Heart left ventricle (tissue), 16 donors: ENCODE measurements at regions not wholly inside any gene's neighbourhood (a gene's known extent, or its start where the extent isn't known, plus 50 kb on each side); places are given as distances from the start of the nearest gene placed in this dataset.

Source experiments
- ATAC-seq, 4 donors: fragments of 200-7000 bp; cut with Tn5 transposase; one replicate each; pipeline ENCODE4 v1.9.1; 2020 to 2022; ENCODE audit warnings: moderate library complexity in 4 of 4, mild to moderate bottlenecking in 3 of 4, moderate number of reproducible peaks in 1 of 4
- DNase-seq, 5 donors: peaks; one replicate each; pipeline ENCODE4 v3.0.0-alpha.2; 2020
- H3K27ac ChIP-seq, 12 donors: fragments of 200-600 bp; sonication (generic) in 4 of 12; one replicate each; pipeline versions ENCODE4 v1.5.0 to v1.8.0; 2016 to 2022; ENCODE audit warnings: mild to moderate bottlenecking in 2 of 12
- H3K27me3 ChIP-seq, 9 donors: fragments of 200-600 bp; sonication (generic) in 2 of 9; one replicate each; pipeline versions ENCODE4 v1.5.1 to v1.8.0; 2016 to 2022; ENCODE audit warnings: mild to moderate bottlenecking in 3 of 9
- H3K36me3 ChIP-seq, 9 donors: fragments of 200-600 bp; sonication (generic) in 2 of 9; one replicate each; pipeline versions ENCODE4 v1.5.0 to v1.8.0; 2018 to 2022; ENCODE audit warnings: mild to moderate bottlenecking in 2 of 9
- H3K4me1 ChIP-seq, 12 donors: fragments of 200-600 bp; sonication (generic) in 4 of 12; one replicate each; pipeline versions ENCODE4 v1.5.0 to v1.8.0; 2016 to 2022; ENCODE audit warnings: mild to moderate bottlenecking in 3 of 12
- H3K4me3 ChIP-seq, 12 donors: fragments of 200-600 bp; sonication (generic) in 4 of 12; one replicate each; pipeline versions ENCODE4 v1.5.0 to v1.8.0; 2017 to 2022; ENCODE audit warnings: mild to moderate bottlenecking in 9 of 12, moderate library complexity in 4 of 12
- H3K9me3 ChIP-seq, 12 donors: fragments of 200-600 bp; sonication (generic) in 4 of 12; one replicate each; pipeline versions ENCODE4 v1.5.0 to v1.8.0; 2016 to 2022; ENCODE audit warnings: mild to moderate bottlenecking in 1 of 12
- POLR2A ChIP-seq, 2 donors: fragments of 450-650 bp; IDR thresholded peaks; one replicate each; pipeline ENCODE4 v1.6.1; 2017; ENCODE audit warnings: antibody characterized with exemption in 2 of 2, mild to moderate bottlenecking in 2 of 2, moderate library complexity in 2 of 2
- WGBS, 4 donors: extraction: QIAGEN DNeasy Blood & Tissue Kit in 2 of 4; methylation state at CpG; one replicate each; pipeline versions ENCODE4 v1.1.5 to v1.1.7; 2013 to 2018; 5-methylcytosine and 5-hydroxymethylcytosine counted together
- intact Hi-C, 10 donors: fragments of 100-400 bp; cut with DNase I; formaldehyde crosslinking; loops; one replicate each; pipeline versions ENCODE4 v1.11.1 to v1.14.2; 2022
- TF ChIP-seq, protein P1 (sequence below), 12 donors: fragments of 200-600 bp; sonication (generic) in 4 of 12; IDR thresholded peaks; one replicate each; pipeline versions ENCODE4 v1.5.0 to v1.8.0; 2018 to 2022; ENCODE audit warnings: antibody characterized with exemption in 12 of 12, mild to moderate bottlenecking in 5 of 12
- donor health status: ischemic (EF 13 %, LVEDD 7.1; RV severe dilation, severe dysfunction).
- donor health status: healthy with polysubstance abuse.
- donor health status: DM: no; HTN: yes; CAD: no.
- donor health status: DM: no; HTN: no; CAD: no.
- donor health status: ischemic (EF 25% LVEDD 6.9; RV normal size, moderate dysfunction).
- donor health status: ischemic (EF 25% LVEDD 5.7; RV mildly dilated, moderate dysfunction).
- donor health status: healthy.
- donor health status: DM: yes; HTN: yes; CAD: no.
- donor health status: ischemic (EF 35%, LVEDD 5.7; RV mildly dilated, moderate dysfunction).
- donor health status: nonischemic (EF 11% LVEDD 7.7; RV severe dilation, severe dysfunction).
- donor health status: DM: yes; HTN: yes; CAD: no.
- donor health status: PGD.
- donor health status: ischemic (EF 29% LVEDD 5.4; RV normal size, mild dysfunction).
- donor health status: nonischemic (EF 23%, LVEDD 6.1; RV moderate dilation, normal function).

DNA sequence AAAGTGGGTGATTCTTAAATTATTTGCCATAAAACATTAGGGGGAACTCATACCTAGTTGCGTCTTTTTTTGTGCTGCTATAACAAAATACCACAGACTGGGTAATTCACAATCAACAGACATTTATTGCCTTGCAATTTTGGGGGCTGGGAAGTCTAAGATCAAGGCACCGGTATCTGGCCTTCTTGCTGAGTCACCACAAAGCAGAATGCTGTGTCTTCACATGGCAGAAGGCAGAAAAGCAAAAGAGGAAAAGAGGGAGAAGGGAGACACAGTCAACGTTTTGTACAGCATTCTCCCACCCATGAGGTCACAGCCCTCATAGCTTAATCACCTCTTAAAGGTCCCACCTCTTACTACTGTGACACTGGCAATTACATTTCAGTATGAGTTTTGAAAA is 291.0 kb downstream of the CHRM3 start:
- Histone ChIP-seq H3K4me3 (no peak overlapping the region), H3K4me1 (no peaks in the 10 kb centered on the region), H3K9me3 (no peaks in the 10 kb centered on the region), H3K27me3 (no peaks in the 10 kb centered on the region), H3K36me3 (no peaks in the 10 kb centered on the region), H3K27ac (no peak overlapping the region)
- intact Hi-C loops = no loop called here
- TF ChIP-seq POLR2A (IDR thresholded peaks at IDR 0.05) = no peak
- TF ChIP-seq, protein P1, sequence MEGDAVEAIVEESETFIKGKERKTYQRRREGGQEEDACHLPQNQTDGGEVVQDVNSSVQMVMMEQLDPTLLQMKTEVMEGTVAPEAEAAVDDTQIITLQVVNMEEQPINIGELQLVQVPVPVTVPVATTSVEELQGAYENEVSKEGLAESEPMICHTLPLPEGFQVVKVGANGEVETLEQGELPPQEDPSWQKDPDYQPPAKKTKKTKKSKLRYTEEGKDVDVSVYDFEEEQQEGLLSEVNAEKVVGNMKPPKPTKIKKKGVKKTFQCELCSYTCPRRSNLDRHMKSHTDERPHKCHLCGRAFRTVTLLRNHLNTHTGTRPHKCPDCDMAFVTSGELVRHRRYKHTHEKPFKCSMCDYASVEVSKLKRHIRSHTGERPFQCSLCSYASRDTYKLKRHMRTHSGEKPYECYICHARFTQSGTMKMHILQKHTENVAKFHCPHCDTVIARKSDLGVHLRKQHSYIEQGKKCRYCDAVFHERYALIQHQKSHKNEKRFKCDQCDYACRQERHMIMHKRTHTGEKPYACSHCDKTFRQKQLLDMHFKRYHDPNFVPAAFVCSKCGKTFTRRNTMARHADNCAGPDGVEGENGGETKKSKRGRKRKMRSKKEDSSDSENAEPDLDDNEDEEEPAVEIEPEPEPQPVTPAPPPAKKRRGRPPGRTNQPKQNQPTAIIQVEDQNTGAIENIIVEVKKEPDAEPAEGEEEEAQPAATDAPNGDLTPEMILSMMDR (IDR thresholded peaks at IDR 0.05) = no peak
- WGBS, 4 donors = 60 to 72% (median 62%) methylated on average over 3 of the region's 3 CpGs
- ATAC-seq (no peak), DNase-seq (no peak)

GRCh38 chr1:239678181-239678580 is 291.8 kb downstream of the CHRM3 start:
- H3K4me1 ChIP-seq = no peaks in the 10 kb centered on the region
- 91 to 97% (median 96%) methylated on average over 2 of the region's 2 CpGs for WGBS, 4 donors
- no peak overlapping the region for H3K27ac ChIP-seq
- ATAC-seq = no peak
- intact Hi-C loops = no loop called here
- DNase-seq = no peak
- H3K4me3 ChIP-seq = no peak overlapping the region
- no peaks in the 10 kb centered on the region for H3K27me3 ChIP-seq
- H3K36me3 ChIP-seq = no peaks in the 10 kb centered on the region
- TF ChIP-seq, protein P1 (IDR thresholded peaks at IDR 0.05) = no peak
- no peak for TF ChIP-seq POLR2A (IDR thresholded peaks at IDR 0.05)
- H3K9me3 ChIP-seq = no peaks in the 10 kb centered on the region

DNA sequence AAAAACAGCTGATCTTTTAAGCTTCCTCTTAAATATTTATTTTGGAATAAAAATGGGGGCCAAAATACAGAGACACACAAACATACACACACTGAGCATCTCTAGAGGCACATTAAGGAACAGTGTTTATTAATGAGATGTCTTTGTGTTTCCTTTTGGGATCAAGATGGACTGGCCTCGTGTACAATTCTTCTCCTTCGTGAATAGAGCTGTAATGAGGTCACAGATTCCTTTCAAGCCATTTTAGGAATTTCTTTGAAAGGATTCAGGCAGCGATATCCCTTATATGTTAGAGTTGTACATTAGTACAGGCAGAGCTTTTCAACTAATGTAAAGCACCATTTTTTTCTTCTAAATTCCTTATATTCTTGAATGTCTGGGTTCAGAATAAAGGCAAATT is 295.7 kb downstream of the CHRM3 start:
- H3K9me3 ChIP-seq = no peaks in the 10 kb centered on the region
- TF ChIP-seq, protein P1 (IDR thresholded peaks at IDR 0.05) = no peak
- TF ChIP-seq POLR2A (IDR thresholded peaks at IDR 0.05) = no peak
- no peak overlapping the region for H3K27ac ChIP-seq
- ATAC-seq = no peak
- intact Hi-C loops = no loop called here
- 33 to 53% (median 43%) methylated on average over 3 of the region's 3 CpGs for WGBS, 4 donors
- no peak for DNase-seq
- no peaks in the 10 kb centered on the region for H3K27me3 ChIP-seq
- H3K4me3 ChIP-seq = no peak overlapping the region
- no peaks in the 10 kb centered on the region for H3K36me3 ChIP-seq
- no peaks in the 10 kb centered on the region for H3K4me1 ChIP-seq

GRCh38 chr1:239682960-239683359 is 296.6 kb downstream of the CHRM3 start:
- H3K27me3 ChIP-seq = no peaks in the 10 kb centered on the region
- ATAC-seq = no peak
- 83 to 87% (median 84%) methylated on average over 2 of the region's 2 CpGs for WGBS, 4 donors
- no peak for DNase-seq
- no peaks in the 10 kb centered on the region for H3K4me1 ChIP-seq
- TF ChIP-seq, protein P1 (IDR thresholded peaks at IDR 0.05) = no peak
- TF ChIP-seq POLR2A (IDR thresholded peaks at IDR 0.05) = no peak
- intact Hi-C loops = no loop called here
- no peaks in the 10 kb centered on the region for H3K9me3 ChIP-seq
- H3K36me3 ChIP-seq = no peaks in the 10 kb centered on the region
- H3K4me3 ChIP-seq = no peak overlapping the region
- no peak overlapping the region for H3K27ac ChIP-seq
